ENCODE measurements at regions not wholly inside any gene's neighbourhood (a gene's known extent, or its start where the extent isn't known, plus 50 kb on each side); places are given as distances from the start of the nearest gene placed in this dataset.

GRCh38 chr14:103259801-103260628, 74.0 kb upstream of the EIF5 start:
- peaks cover 6% of the 10 kb centered on the region for H3K27me3 ChIP-seq (ENCODE audit: insufficient read depth, low read length, poor library complexity, severe bottlenecking)
- H3K4me2 ChIP-seq (ENCODE audit: low read depth, low read length, poor library complexity, severe bottlenecking) = no peak overlapping the region
- no peaks in the 10 kb centered on the region for H3K4me1 ChIP-seq (ENCODE audit: insufficient read depth, low read length, poor library complexity, severe bottlenecking)
- no peaks in the 10 kb centered on the region for H3F3A ChIP-seq (ENCODE audit: low read depth)
- H3K36me3 ChIP-seq (ENCODE audit: insufficient read depth, low read length) = no peaks in the 10 kb centered on the region
- H3K9me3 ChIP-seq (ENCODE audit: insufficient read depth, low read depth, low read length) = no peaks in the 10 kb centered on the region
- no peak overlapping the region for H2AFZ ChIP-seq (ENCODE audit: low read length)
- no peaks in the 10 kb centered on the region for H3K9me2 ChIP-seq (replicated peaks; ENCODE audit: low read depth, low read length)
- H3K79me2 ChIP-seq (ENCODE audit: insufficient read depth, low read length) = no peaks in the 10 kb centered on the region
- TF ChIP-seq EZH2phosphoT487 (IDR thresholded peaks at IDR 0.05; ENCODE audit: borderline replicate concordance) = no peak
- no peak for TF ChIP-seq CTCF (conservative IDR thresholded peaks at IDR 0.05; ENCODE audit: low read length)
- H3K9ac ChIP-seq (ENCODE audit: low read depth, low read length, poor library complexity, severe bottlenecking) = no peak overlapping the region
- H3K4me3 ChIP-seq (ENCODE audit: low read length, poor library complexity, severe bottlenecking) = no peak overlapping the region
- no peaks in the 10 kb centered on the region for H4K20me1 ChIP-seq (ENCODE audit: insufficient read depth, low read length, poor library complexity, severe bottlenecking)

GRCh38 chr14:103260629-103261124, 73.4 kb upstream of the EIF5 start:
- Histone ChIP-seq H4K20me1 (ENCODE audit: insufficient read depth, low read length, poor library complexity, severe bottlenecking) (no peaks in the 10 kb centered on the region), H3K4me3 (ENCODE audit: low read length, poor library complexity, severe bottlenecking) (no peak overlapping the region), H3K4me2 (ENCODE audit: low read depth, low read length, poor library complexity, severe bottlenecking) (no peak overlapping the region), H3K36me3 (ENCODE audit: insufficient read depth, low read length) (no peaks in the 10 kb centered on the region), H3K79me2 (ENCODE audit: insufficient read depth, low read length) (no peaks in the 10 kb centered on the region), H3K4me1 (ENCODE audit: insufficient read depth, low read length, poor library complexity, severe bottlenecking) (no peaks in the 10 kb centered on the region), H3K9me3 (ENCODE audit: insufficient read depth, low read depth, low read length) (no peaks in the 10 kb centered on the region), H3K9me2 (replicated peaks; ENCODE audit: low read depth, low read length) (no peaks in the 10 kb centered on the region), H3K27me3 (ENCODE audit: insufficient read depth, low read length, poor library complexity, severe bottlenecking) (peaks cover 6% of the 10 kb centered on the region), H3F3A (ENCODE audit: low read depth) (no peaks in the 10 kb centered on the region), H2AFZ (ENCODE audit: low read length) (no peak overlapping the region), H3K9ac (ENCODE audit: low read depth, low read length, poor library complexity, severe bottlenecking) (no peak overlapping the region)
- TF ChIP-seq EZH2phosphoT487 (IDR thresholded peaks at IDR 0.05; ENCODE audit: borderline replicate concordance) = no peak

- no peak overlapping the region for H2AFZ ChIP-seq (ENCODE audit: low read length)
- H3K27me3 ChIP-seq (ENCODE audit: insufficient read depth, low read length, poor library complexity, severe bottlenecking) = peaks cover 6% of the 10 kb centered on the region
- no peaks in the 10 kb centered on the region for H3K9me2 ChIP-seq (replicated peaks; ENCODE audit: low read depth, low read length)
- no peaks in the 10 kb centered on the region for H3K79me2 ChIP-seq (ENCODE audit: insufficient read depth, low read length)
- H3K9me3 ChIP-seq (ENCODE audit: insufficient read depth, low read depth, low read length) = no peaks in the 10 kb centered on the region
- no peaks in the 10 kb centered on the region for H3F3A ChIP-seq (ENCODE audit: low read depth)
- H3K9ac ChIP-seq (ENCODE audit: low read depth, low read length, poor library complexity, severe bottlenecking) = no peak overlapping the region
- no peaks in the 10 kb centered on the region for H4K20me1 ChIP-seq (ENCODE audit: insufficient read depth, low read length, poor library complexity, severe bottlenecking)
- H3K36me3 ChIP-seq (ENCODE audit: insufficient read depth, low read length) = no peaks in the 10 kb centered on the region
- no peak overlapping the region for H3K4me3 ChIP-seq (ENCODE audit: low read length, poor library complexity, severe bottlenecking)
- H3K4me2 ChIP-seq (ENCODE audit: low read depth, low read length, poor library complexity, severe bottlenecking) = no peak overlapping the region
- TF ChIP-seq EZH2phosphoT487 (IDR thresholded peaks at IDR 0.05; ENCODE audit: borderline replicate concordance) = no peak
- no peak for TF ChIP-seq CTCF (conservative IDR thresholded peaks at IDR 0.05; ENCODE audit: low read length)
- H3K4me1 ChIP-seq (ENCODE audit: insufficient read depth, low read length, poor library complexity, severe bottlenecking) = no peaks in the 10 kb centered on the region
These were observed 66.7 kb upstream of the EIF5 start for GRCh38 chr14:103267226-103267910.
